GM19239 (cell line): ENCODE measurements at regions not wholly inside any gene's neighbourhood (a gene's known extent, or its start where the extent isn't known, plus 50 kb on each side); places are given as distances from the start of the nearest gene placed in this dataset.
"Not testable (repeated sequence)": the region's sequence is repeated elsewhere in the genome, so short reads cannot be mapped to it uniquely, and the experiment has no call there.

Experiments
- DNase-seq: peaks from one replicate; pipeline ENCODE4 v3.0.0; 2011; ENCODE audit warnings: low spot score; ENCODE audit not compliant: insufficient read length
- FAIRE-seq: peaks from 2 replicates; lab custom pipeline; 2011; peaks lifted over from hg19 to GRCh38; lab: Jason Lieb, UNC

DNA sequence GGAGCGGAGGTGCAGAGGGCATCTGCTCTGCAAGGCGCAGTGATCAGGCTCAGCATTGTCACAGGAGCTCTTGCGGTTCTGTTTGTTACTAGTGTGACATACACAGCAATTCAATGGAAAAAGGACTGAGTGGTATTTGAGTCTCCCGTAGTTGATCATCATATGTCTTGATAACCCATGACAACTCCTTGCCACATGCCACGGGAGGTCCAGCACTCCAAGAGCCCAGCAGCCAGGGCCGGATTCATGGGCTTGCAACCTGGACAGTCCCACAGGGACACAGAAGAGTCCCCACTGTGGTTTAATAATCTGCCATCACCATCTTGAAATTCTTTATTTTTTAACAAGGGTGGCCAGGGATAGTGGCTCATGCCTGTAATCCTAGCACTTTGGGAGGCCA lies 58.1 kb upstream of the ROPN1B start:
- FAIRE-seq, DNase-seq: not testable (repeated sequence)

DNA sequence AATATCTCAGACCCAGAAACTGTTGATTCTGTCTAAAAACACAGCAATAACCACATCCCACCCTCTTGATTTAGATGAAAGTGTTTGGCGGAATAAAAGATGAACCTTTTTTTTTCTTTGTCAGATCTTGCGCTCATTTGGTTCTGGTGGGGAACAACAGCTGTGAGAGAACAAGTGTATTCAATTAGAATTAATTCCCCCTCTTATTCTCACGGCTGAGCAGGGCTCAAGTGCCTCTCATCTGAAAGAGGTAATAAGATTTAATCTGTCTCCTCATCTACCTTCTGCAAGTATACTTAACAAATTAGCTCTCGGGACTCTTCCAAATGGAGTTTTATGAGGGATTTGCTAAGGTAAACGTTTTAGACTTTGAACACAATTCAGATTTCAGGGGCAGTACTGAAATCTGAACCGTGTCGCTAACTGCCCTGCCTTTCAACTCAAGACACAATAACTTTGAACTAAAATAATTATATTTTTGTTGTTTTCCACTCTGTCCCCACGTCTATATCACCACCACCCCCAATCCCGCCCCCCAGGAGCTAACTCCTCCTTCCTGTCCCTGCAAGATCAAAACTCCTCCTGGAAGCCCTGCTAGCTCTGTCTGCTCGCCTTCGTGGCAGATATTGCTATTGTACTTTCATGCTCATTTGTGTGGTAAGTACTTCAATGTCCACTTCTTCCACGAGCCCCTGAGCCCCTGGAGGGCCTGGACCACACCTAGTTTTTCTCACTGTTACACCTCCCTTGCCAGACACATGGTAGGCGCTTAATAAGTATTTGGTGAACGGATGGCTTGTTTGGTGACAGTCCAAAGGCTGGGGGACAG lies 54.2 kb upstream of the ROPN1B start:
- FAIRE-seq, DNase-seq: not testable (repeated sequence)

DNA sequence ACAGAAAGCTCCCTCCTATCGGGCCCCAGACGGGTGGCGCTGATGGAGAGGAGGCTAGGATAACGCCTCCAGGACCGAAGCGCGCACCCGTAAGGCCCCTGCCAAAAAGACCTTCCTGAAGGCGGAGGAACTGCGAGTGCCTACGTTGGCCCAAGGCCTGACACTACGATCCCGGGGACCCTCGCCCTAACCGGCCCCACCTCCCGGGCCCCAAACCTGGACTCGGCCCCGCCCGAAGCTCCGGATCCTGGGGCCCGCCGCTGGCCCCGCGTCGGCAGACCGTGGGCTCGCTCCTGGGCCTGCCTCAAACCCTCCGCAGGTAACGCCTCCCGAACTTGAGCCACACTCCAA lies 53.6 kb upstream of the ROPN1B start:
- not testable (repeated sequence) for DNase-seq, FAIRE-seq

DNA sequence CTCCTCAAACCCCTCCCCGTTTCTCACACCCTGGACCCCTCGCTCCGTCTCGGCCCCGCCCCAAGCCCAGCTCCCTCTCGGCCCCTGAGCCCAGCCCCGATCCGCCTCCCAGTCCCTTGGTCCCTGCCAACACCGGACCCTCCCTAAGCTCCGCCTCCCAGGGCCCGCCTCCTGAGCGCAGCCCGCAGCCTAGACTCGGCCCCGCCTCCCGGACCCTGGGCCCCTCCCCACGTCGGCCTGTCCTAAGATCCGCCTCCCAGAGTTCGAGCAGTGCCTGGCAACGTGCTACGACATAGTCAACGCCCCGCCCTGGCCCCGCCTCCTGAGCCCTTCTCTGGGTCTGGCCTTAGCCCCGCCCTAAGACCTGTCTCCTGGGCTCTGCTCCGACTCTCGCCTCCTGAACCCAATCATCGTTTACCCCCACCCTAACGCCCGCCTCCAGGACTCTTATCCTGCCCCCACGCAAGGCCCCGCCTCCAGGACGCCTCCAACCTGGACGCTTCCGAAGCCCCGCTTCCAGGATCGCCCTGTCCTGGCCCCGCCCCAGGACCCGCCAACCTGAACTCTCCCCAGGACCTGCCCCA lies 53.1 kb upstream of the ROPN1B start:
- FAIRE-seq (peak; percentile 42), DNase-seq (peak; percentile 54)

DNA sequence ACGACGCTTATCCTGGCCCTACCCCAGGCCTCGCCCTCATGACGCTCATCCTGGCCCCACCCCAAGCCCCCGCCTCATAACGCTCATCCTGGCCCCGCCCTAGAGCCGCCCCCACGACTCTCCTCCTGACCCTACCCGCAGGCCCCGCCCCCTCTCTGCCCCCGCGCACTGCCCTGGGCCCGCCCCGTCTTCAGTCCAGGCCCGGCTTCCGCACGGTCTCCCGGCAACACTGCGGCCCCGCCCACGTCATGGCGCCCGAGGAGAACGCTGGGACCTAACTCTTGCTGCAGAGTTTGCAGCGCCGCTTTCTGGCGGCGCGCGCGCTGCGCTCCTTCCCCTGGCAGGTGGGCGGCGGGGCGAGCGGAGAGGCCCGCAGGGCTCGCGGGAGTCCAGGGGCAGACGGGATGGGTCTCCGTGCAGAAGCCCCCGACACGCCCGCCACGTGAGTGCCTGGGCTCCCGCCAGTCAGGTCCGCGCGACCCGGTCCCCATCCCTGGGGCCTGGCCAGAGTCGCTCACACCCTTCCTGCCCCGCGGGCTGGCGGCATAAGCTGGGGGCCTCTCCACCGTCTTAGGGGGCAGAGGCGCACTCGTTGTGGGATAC lies 52.5 kb upstream of the ROPN1B start:
- peak; percentile 75 for DNase-seq
- FAIRE-seq: peak; percentile 42

DNA sequence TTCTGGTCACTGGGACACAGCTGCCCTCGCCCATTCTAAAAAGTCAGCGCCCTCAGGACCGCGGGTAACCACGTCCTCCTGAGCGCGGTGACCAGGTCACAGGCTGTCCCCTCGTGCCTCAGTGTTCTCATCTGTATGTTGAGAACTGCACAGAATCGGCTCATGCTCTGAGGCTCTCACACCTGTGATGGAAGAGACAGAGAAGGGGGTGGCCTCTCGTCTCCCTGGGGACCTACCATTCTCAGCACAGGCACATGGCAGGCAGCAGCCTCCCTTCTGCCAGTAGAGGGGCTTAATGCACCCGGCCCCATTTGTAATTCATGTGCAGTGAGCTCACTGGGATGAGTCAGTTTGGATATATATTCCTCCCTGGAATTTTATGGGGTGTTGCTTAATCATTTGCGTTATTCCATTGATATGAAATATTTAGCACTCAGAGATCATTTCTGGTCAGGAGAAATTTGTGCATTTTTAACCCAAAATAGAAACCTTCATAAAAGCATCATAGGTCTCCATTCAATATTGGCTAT lies 51.9 kb upstream of the ROPN1B start:
- not testable (repeated sequence) for DNase-seq, FAIRE-seq

DNA sequence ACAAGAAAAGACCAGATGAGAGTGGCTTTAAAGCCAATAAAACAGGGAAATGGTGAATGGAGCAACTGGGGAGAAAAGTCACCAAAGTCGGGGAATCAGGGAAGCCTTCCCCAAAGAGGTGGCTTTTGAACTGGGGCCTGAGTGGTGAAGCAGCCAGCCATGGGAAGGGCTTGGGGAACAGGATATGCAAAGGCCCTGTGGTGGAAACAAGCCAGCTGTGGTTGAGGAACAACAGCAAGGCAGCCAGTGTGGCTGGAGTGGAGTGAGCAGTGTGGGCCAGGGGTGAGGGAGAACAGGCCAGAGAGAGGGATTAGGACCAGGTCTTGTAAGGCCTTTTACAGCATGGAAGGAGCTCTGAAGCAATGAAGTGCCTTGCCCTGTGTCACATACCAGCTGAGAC lies 51.0 kb upstream of the ROPN1B start:
- FAIRE-seq, DNase-seq: not testable (repeated sequence)

DNA sequence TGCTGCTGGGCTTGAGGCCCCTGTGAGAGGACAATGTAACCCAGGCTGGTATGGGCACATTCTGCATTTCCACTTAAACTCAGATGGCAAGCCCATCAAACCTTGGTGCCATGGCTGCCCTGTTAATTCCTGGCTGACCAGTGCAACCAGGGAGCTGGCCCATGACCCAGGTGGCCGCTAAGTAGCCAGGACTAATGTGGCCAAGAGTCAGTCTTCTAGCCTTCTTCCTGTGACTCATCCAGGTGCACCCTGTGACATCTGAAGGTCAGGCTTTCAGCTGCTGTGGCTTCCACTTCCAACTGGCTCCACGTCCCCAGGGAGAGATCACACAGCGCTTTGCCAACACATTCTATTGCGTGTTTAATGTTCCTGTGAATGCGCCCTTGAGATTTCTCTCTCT lies 50.5 kb upstream of the ROPN1B start:
- FAIRE-seq, DNase-seq: not testable (repeated sequence)

DNA sequence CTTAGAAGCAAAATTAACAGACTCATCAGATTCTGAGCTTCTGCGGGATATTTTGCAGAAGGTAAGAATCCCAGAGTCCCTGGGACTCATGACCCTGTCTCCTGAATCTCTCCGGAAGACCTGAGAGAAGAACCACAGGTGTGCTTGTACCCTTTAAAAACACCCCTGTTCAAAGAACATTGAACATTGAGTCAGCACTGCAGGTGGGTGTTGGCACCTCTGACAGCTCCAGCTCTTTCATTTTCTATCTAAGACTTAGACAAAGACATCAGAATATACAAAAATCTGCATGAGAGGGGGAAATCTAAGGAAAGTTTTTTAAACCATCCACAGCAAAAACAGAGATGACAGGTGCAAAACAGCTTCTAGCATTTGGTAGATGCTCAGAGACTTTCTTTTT lies 50.1 kb upstream of the ROPN1B start:
- DNase-seq, FAIRE-seq: not testable (repeated sequence)
